ENCODE measurements at regions not wholly inside any gene's neighbourhood (a gene's known extent, or its start where the extent isn't known, plus 50 kb on each side); places are given as distances from the start of the nearest gene placed in this dataset.

- Histone ChIP-seq H3K36me3 (no peaks in the 10 kb centered on the region), H3K27me3 (no peaks in the 10 kb centered on the region), H3K4me3 (ENCODE audit: low read depth, low read length) (no peak overlapping the region), H3K4me1 (peaks cover 8% of the 10 kb centered on the region), H3K9me3 (no peaks in the 10 kb centered on the region)
- no peak for TF ChIP-seq CTCF (IDR thresholded peaks at IDR 0.05; ENCODE audit: low read depth, low read length)
- DNase-seq: no peak
Observed at GRCh38 chr17:34771891-34772290, 189.4 kb downstream of the CCT6B start.

GRCh38 chr17:34770586-34770985 is 190.7 kb downstream of the CCT6B start:
- no peak for TF ChIP-seq CTCF (IDR thresholded peaks at IDR 0.05; ENCODE audit: low read depth, low read length)
- H3K27me3 ChIP-seq: no peaks in the 10 kb centered on the region

GRCh38 chr17:34769899-34770298 is 190.5 kb downstream of the TMEM132E start:
- DNase-seq: no peak
- H3K4me1 ChIP-seq: no peaks in the 10 kb centered on the region
- TF ChIP-seq CTCF (IDR thresholded peaks at IDR 0.05; ENCODE audit: low read depth, low read length): no peak
- H3K4me3 ChIP-seq (ENCODE audit: low read depth, low read length): no peak overlapping the region
- H3K9me3 ChIP-seq: no peaks in the 10 kb centered on the region
- no peaks in the 10 kb centered on the region for H3K27me3 ChIP-seq
- no peaks in the 10 kb centered on the region for H3K36me3 ChIP-seq

More at GRCh38 chr17:34770586-34770985, 190.7 kb downstream of the CCT6B start:
- Histone ChIP-seq H3K4me3 (ENCODE audit: low read depth, low read length) (no peak overlapping the region), H3K36me3 (no peaks in the 10 kb centered on the region), H3K9me3 (no peaks in the 10 kb centered on the region), H3K4me1 (no peaks in the 10 kb centered on the region)
- no peak for DNase-seq

- TF ChIP-seq CTCF (IDR thresholded peaks at IDR 0.05; ENCODE audit: low read depth, low read length): no peak
- no peak overlapping the region for H3K4me3 ChIP-seq (ENCODE audit: low read depth, low read length)
- H3K4me1 ChIP-seq: no peaks in the 10 kb centered on the region
- no peak for DNase-seq
- no peaks in the 10 kb centered on the region for H3K27me3 ChIP-seq
- H3K36me3 ChIP-seq: no peaks in the 10 kb centered on the region
- H3K9me3 ChIP-seq: no peaks in the 10 kb centered on the region
Observed at GRCh38 chr17:34769049-34769448, 189.7 kb downstream of the TMEM132E start.

- no peak for TF ChIP-seq CTCF (IDR thresholded peaks at IDR 0.05; ENCODE audit: low read depth, low read length)
- no peaks in the 10 kb centered on the region for H3K27me3 ChIP-seq
- no peaks in the 10 kb centered on the region for H3K36me3 ChIP-seq
- no peaks in the 10 kb centered on the region for H3K4me1 ChIP-seq
- no peak overlapping the region for H3K4me3 ChIP-seq (ENCODE audit: low read depth, low read length)
- no peak for DNase-seq
- no peaks in the 10 kb centered on the region for H3K9me3 ChIP-seq
Observed at GRCh38 chr17:34765291-34765690, 185.9 kb downstream of the TMEM132E start.

GRCh38 chr17:34764716-34765115 is 185.3 kb downstream of the TMEM132E start:
- no peak for DNase-seq
- H3K27me3 ChIP-seq: no peaks in the 10 kb centered on the region
- no peaks in the 10 kb centered on the region for H3K9me3 ChIP-seq
- H3K36me3 ChIP-seq: no peaks in the 10 kb centered on the region
- no peaks in the 10 kb centered on the region for H3K4me1 ChIP-seq
- no peak overlapping the region for H3K4me3 ChIP-seq (ENCODE audit: low read depth, low read length)
- TF ChIP-seq CTCF (IDR thresholded peaks at IDR 0.05; ENCODE audit: low read depth, low read length): no peak
